ENCODE measurements at regions not wholly inside any gene's neighbourhood (a gene's known extent, or its start where the extent isn't known, plus 50 kb on each side); places are given as distances from the start of the nearest gene placed in this dataset.

GRCh38 chr6:73968221-73968757, 272.3 kb downstream of the CD109 start:
- TF ChIP-seq CTCF (conservative IDR thresholded peaks at IDR 0.05) (no peak), ZFX (IDR thresholded peaks at IDR 0.05) (no peak)
